ENCODE measurements at regions not wholly inside any gene's neighbourhood (a gene's known extent, or its start where the extent isn't known, plus 50 kb on each side); places are given as distances from the start of the nearest gene placed in this dataset.

DNA sequence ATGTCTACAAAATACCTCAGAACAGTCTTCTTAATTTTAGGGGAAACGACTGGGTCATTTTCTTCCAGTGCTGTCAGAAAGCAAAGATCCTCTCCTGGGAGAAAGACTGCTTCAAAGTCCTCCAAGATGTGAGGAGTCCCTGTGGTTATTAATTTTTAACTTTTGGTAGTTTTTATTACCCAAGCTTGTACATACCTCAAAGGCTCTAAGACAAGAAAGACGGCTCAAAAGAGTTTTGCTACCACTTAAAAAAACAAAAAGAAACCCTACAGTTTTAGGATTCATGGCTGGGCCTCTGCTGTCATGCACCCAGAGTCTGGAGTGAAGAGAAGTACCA is 56.1 kb upstream of the APCDD1L start:
- no peak overlapping the region for H3K4me3 ChIP-seq (replicated peaks in 1 of 3; ENCODE audit: insufficient read depth in 1 of 3, low read depth in 2 of 3, low read length in 3 of 3)
- H3K4me1 ChIP-seq (ENCODE audit: insufficient read depth, low read length): no peaks in the 10 kb centered on the region
- no peaks in the 10 kb centered on the region for H3K9me3 ChIP-seq (ENCODE audit: low read length)
- ChIA-PET POLR2A (no interaction called here), CTCF (ENCODE audit: low intra/inter-chr PET ratio, low total read pairs) (no interaction called here)
- peaks cover 21 to 93% of the 10 kb centered on the region in 2 experiments; a peak in 4 of 5 replicates for H3K27me3 ChIP-seq (ENCODE audit: control insufficient read depth in 1 of 2, insufficient read depth in 2 of 2, low read length in 2 of 2)
- no peaks in the 10 kb centered on the region for H3K79me2 ChIP-seq (ENCODE audit: insufficient read depth, low read length)
- H3K36me3 ChIP-seq (replicated peaks in 1 of 2; ENCODE audit: control insufficient read depth in 1 of 2, insufficient read depth in 2 of 2, low read length in 2 of 2): no peaks in the 10 kb centered on the region
- no peak overlapping the region for H3K9ac ChIP-seq (ENCODE audit: insufficient read depth, low read depth, low read length)
- WGBS (ENCODE audit: low lambda C conversion rate): 4% methylated on average over 2 of the region's 2 CpGs
- intact Hi-C loops (cut with micrococcal nuclease; ENCODE audit: unreplicated experiment) (no loop called here), in situ Hi-C loops (cut with HindIII; ENCODE audit: extremely low pct_ligation_motif_present, low pct_unique_long_range_greater_than_20kb) (no loop called here)
- ATAC-seq: no peak
- TF ChIP-seq SETDB1 (CRISPR knock-in tag; IDR thresholded peaks at IDR 0.05; ENCODE audit: borderline replicate concordance): no peak
- TF ChIP-seq ZSCAN20 (CRISPR knock-in tag; IDR thresholded peaks at IDR 0.05; ENCODE audit: borderline replicate concordance): no peak
- no peak for TF ChIP-seq ZNF761 (CRISPR knock-in tag; conservative IDR thresholded peaks at IDR 0.05)
- TF ChIP-seq, protein P1, sequence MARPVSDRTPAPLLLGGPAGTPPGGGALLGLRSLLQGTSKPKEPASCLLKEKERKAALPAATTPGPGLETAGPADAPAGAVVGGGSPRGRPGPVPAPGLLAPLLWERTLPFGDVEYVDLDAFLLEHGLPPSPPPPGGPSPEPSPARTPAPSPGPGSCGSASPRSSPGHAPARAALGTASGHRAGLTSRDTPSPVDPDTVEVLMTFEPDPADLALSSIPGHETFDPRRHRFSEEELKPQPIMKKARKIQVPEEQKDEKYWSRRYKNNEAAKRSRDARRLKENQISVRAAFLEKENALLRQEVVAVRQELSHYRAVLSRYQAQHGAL (CRISPR knock-in tag; IDR thresholded peaks at IDR 0.05; ENCODE audit: not compliant biosample characterization): no peak
- TF ChIP-seq, protein P2, sequence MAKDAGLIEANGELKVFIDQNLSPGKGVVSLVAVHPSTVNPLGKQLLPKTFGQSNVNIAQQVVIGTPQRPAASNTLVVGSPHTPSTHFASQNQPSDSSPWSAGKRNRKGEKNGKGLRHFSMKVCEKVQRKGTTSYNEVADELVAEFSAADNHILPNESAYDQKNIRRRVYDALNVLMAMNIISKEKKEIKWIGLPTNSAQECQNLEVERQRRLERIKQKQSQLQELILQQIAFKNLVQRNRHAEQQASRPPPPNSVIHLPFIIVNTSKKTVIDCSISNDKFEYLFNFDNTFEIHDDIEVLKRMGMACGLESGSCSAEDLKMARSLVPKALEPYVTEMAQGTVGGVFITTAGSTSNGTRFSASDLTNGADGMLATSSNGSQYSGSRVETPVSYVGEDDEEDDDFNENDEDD (CRISPR knock-in tag; IDR thresholded peaks at IDR 0.05; ENCODE audit: borderline replicate concordance): no peak
- TF ChIP-seq ZNF235 (CRISPR knock-in tag; IDR thresholded peaks at IDR 0.05; ENCODE audit: borderline replicate concordance): no peak
- TF ChIP-seq FOXK1 (CRISPR knock-in tag; IDR thresholded peaks at IDR 0.05; ENCODE audit: borderline replicate concordance, low read depth): no peak
- TF ChIP-seq, protein P3, sequence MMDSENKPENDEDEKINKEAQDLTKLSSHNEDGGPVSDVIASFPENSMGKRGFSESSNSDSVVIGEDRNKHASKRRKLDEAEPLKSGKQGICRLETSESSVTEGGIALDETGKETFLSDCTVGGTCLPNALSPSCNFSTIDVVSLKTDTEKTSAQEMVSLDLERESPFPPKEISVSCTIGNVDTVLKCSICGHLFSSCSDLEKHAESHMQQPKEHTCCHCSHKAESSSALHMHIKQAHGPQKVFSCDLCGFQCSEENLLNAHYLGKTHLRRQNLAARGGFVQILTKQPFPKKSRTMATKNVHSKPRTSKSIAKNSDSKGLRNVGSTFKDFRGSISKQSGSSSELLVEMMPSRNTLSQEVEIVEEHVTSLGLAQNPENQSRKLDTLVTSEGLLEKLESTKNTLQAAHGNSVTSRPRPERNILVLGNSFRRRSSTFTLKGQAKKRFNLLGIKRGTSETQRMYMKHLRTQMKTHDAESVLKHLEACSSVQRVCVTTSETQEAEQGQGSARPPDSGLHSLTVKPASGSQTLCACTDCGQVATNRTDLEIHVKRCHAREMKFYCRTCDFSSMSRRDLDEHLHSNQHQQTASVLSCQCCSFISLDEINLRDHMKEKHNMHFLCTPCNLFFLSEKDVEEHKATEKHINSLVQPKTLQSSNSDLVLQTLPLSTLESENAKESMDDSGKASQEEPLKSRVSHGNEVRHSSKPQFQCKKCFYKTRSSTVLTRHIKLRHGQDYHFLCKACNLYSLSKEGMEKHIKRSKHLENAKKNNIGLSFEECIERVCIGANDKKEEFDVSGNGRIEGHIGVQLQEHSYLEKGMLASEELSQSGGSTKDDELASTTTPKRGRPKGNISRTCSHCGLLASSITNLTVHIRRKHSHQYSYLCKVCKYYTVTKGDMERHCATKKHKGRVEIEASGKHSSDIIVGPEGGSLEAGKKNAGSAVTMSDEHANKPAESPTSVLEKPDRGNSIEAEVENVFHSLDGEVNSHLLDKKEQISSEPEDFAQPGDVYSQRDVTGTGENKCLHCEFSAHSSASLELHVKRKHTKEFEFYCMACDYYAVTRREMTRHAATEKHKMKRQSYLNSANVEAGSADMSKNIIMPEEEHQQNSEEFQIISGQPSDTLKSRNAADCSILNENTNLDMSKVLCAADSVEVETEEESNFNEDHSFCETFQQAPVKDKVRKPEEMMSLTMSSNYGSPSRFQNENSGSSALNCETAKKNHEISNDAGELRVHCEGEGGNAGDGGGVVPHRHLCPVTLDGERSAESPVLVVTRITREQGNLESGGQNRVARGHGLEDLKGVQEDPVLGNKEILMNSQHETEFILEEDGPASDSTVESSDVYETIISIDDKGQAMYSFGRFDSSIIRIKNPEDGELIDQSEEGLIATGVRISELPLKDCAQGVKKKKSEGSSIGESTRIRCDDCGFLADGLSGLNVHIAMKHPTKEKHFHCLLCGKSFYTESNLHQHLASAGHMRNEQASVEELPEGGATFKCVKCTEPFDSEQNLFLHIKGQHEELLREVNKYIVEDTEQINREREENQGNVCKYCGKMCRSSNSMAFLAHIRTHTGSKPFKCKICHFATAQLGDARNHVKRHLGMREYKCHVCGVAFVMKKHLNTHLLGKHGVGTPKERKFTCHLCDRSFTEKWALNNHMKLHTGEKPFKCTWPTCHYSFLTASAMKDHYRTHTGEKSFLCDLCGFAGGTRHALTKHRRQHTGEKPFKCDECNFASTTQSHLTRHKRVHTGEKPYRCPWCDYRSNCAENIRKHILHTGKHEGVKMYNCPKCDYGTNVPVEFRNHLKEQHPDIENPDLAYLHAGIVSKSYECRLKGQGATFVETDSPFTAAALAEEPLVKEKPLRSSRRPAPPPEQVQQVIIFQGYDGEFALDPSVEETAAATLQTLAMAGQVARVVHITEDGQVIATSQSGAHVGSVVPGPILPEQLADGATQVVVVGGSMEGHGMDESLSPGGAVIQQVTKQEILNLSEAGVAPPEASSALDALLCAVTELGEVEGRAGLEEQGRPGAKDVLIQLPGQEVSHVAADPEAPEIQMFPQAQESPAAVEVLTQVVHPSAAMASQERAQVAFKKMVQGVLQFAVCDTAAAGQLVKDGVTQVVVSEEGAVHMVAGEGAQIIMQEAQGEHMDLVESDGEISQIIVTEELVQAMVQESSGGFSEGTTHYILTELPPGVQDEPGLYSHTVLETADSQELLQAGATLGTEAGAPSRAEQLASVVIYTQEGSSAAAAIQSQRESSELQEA (CRISPR knock-in tag; IDR thresholded peaks at IDR 0.05; ENCODE audit: not compliant biosample characterization): no peak
- BruUV-seq (replicated peaks): no TSS peak
- DNase-seq (ENCODE audit: low spot score): no peak
- H2AFZ ChIP-seq (ENCODE audit: low read length): no peak overlapping the region
- H3K27ac ChIP-seq (ENCODE audit: extremely low read length, insufficient read depth, low read length): no peak overlapping the region
- no peaks in the 10 kb centered on the region; the same call in 1 of the 2 replicates for H4K20me1 ChIP-seq (ENCODE audit: insufficient read depth, low read length)
- no peak overlapping the region for H3K4me2 ChIP-seq (ENCODE audit: low read depth, low read length)
- FAIRE-seq: no peak
